NCI-H69 (cell line): ENCODE measurements at regions not wholly inside any gene's neighbourhood (a gene's known extent, or its start where the extent isn't known, plus 50 kb on each side); places are given as distances from the start of the nearest gene placed in this dataset.
"Not testable (repeated sequence)": the region's sequence is repeated elsewhere in the genome, so short reads cannot be mapped to it uniquely, and the experiment has no call there.

Experiments
- DNase-seq: peaks from one replicate; lab custom pipeline; 2025; lab: John Stamatoyannopoulos, UW

- no peak for DNase-seq
Measured at GRCh38 chr5:67814569-67815311, 400.8 kb upstream of the PIK3R1 start.

GRCh38 chr5:67813877-67814539 lies 401.5 kb upstream of the PIK3R1 start:
- DNase-seq: no peak

DNA sequence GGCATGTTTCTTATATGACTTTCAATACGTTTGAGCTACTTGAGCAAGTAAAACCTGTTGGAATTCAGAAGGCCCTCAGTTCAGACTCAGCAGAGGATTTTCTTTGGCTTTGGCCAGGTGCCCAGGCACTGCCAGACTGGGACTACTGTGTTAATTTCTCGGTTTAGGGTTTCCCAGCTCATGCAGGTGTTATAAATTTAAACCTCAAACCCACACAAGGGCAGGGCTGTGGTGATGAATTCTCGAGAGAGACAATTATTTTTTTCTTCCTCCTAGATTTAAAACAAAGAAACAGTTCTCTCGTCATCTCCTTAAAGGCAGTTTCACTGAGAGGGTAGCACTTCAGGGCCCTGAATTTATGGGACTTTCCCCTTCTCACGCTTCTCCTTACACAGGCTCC lies 406.0 kb upstream of the PIK3R1 start:
- DNase-seq: peak; percentile 84

GRCh38 chr5:67808340-67808739 lies 407.2 kb upstream of the PIK3R1 start:
- DNase-seq: no peak

DNA sequence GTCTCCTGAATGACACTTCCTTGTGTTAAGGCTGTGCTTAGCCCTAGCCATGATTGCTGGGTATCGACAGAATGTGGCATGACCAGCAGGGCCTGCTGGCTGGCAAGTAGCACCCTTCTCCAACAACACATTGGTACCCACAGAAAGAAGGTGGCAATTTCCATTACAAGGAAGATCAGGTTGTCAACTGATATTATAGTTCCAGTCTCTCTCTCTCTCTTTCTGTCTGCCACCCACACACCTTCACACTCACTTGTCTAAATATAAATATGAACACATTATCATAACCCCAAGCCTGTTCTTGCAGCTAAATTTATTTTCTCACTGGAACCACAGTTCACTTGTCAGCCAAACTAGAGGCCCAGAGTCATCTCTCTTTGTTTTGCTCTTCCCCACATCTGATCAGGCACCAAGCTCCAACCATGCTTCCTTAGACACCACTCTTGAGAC lies 408.1 kb upstream of the PIK3R1 start:
- no peak for DNase-seq

DNA sequence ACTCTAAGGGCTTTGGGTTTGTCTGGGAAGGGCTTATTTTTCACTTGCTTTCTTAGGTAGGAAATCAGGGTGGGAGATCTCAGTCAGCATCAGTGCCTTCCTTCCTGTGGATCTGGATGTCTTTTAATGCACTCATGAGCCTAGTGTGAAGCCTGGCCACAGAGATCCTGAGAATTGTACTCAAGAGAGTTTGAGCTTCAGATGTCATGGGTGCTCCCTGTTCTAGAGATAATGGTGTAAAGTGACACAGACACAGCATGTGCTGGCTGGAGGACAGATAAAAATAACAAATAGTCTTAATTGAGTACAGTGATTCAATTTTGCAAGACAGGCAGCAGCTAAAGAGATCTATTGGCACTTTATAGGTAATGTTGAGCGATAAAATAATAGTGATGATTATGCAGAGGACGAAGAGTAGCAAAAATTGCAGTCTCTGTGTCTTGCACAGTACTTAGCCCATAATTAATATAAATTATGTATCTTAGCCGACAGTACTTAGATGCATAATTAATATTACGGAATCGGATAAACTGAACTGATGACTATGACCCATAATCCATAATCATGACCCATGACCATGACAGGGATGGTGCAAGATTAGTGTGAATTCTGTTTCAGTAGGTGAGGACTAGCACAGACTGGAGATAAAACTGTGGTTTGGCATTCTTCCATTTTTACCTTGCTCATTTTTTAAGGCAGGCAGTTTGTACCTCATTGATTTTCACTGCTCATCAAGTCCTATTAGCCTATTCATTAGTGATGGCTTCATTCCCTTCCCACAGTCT lies 408.7 kb upstream of the PIK3R1 start:
- DNase-seq: peak; percentile 13

GRCh38 chr5:67805666-67806348 lies 409.7 kb upstream of the PIK3R1 start:
- peak; percentile 77 for DNase-seq

DNA sequence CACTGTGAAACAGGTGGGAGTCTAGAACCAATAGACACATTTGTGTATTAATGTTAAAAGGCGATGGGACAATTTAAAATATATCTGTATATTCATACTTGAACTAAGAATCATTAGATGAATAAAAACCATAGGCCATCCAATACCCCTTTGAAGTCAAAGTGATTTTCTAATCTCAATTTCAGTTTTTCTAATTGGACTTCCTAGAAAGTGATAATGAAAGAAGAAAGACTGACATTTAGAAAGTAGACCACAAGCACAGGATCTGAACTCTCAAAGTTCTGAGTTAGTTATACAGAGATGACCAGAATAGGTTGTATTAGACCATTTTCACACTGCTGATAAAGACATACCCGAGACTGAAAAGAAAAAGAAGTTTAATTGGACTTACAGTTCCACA lies 412.8 kb upstream of the PIK3R1 start:
- DNase-seq: no peak

- DNase-seq: no peak
Measured at GRCh38 chr5:67799732-67800234, 415.8 kb upstream of the PIK3R1 start.

GRCh38 chr5:67798470-67798869 lies 417.1 kb upstream of the PIK3R1 start:
- DNase-seq: not testable (repeated sequence)

DNA sequence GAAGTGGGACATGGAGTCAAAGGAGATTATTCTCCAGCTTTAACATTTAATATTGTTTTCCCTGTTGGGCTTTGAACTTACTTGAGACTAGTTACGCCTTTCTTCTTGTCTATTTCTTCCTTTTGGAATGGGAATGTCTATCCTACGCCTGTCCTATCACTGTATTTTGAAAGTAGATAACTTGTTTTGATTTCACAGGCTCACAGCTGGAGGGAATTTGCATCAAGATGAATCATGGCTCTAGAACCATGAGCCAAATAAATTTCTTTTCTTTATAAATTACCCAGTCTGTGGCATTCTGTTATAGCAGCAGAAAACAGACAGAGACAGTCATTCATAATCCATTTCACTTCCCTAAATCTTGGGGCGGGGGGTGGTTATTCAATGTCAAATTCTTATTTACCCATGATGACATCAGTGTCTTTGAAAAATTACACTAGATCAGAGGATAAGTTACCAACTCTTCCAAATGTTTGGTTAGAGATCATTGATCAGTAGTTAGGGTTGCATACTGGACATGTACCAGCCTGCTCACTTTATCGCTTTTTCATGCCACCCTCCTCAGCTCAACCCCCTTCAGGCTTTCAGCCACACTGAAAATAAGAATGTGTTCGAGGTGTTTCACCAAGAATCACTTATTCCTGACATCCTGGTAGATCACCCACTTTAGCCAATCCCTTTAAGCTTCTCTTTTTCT lies 419.6 kb upstream of the PIK3R1 start:
- DNase-seq: peak; percentile 15

DNA sequence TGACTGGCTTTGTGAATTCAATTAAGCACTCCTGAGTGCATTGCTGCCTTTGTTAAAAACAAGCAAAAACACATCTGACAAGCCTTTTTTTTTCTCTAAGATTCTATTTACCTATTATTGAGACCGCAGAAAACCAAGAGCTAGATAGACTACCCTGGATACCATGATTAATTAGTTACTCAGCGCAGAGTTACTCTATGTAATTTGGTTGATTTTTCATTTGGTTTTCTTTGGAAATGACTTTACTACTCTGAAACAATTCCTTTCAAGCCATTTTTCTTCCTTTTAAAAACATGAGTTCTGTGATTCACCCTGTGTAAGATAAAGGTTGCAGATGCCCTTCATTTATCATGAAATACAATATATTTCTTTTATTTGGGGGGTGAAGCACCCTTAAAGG lies 421.6 kb upstream of the PIK3R1 start:
- DNase-seq: no peak

- peak; percentile 48 for DNase-seq
Measured at GRCh38 chr5:67793418-67793817, 422.1 kb upstream of the PIK3R1 start.

DNA sequence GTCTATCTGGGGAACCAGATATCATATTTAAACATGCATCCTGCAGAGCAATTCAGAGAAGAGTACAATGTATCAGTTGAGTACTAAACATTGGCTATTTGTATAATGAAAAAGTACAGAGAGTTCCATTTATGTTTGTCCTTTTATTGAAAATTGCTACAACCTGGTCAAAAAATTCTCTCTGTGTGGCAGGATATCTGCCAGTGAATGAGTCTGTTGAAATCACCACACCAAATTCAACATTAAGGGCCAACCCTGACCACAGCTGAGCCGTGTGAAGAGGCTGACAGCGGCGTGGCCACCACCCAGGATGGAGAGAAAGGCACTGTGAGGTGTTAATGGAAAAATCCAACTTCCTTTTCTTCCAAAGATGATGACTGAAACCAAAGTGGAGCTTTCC lies 422.7 kb upstream of the PIK3R1 start:
- DNase-seq: peak; percentile 40

GRCh38 chr5:67790390-67790789 lies 425.2 kb upstream of the PIK3R1 start:
- no peak for DNase-seq

GRCh38 chr5:67779893-67780623 lies 435.5 kb upstream of the PIK3R1 start:
- peak; percentile 36 for DNase-seq

DNA sequence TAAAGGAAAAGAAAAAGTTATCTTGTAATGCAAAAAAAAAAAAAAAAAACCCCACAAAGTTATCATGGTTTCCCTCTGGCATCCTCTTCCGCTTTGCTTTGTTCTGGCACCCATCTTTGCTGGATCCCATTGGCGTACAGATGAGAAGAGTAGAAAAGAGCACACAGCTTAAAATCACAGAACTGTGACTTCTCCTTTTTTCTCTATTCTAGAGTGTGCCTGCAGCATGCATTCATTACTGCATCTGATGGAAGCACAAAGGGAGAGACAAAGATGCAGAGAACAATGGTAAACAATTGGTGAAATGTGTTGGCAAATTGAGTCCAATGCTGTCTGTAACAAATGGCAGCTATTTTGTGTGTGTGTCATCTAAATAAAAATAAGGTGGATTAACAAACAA lies 440.8 kb upstream of the PIK3R1 start:
- no peak for DNase-seq

- no peak for DNase-seq
Measured at GRCh38 chr5:67774267-67774552, 441.3 kb upstream of the PIK3R1 start.

DNA sequence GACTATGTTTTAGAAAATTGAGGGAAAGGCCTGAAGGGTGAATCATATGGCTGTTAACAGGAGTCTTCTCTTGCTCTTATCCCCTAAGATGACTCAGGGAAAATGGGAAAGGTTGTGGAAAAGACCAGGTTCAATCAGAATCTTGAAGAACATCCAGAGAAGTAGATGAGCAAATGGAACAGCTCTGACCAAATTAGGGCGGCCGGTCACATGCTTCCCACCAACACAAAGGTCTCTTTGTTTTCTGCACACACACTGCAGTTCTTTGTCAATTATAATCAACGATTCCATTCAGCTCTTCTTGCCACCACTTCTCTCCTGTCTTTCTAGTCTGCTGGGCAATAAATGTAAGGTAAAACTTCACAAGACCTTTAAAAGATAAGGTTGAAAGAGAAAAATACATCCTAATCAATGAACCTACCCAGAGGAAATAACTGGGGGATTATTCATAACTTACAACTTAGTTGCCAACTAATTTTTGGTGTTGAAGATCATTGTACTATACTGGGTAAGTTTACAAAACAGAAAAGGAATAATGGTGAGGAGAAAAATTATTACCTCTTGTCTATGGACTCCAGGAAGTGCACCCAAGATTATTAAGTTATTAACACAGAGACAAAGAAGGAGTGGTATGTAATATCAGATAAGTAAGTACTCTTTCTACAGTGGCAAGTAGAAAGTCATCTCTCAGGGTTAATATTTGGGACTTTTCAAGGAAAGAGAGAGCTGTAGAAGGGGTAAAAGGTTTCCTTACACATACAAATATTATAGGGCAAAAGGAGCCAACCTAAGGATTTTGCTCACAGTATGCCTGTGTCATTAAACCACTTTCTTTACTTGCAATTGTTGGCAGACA lies 441.9 kb upstream of the PIK3R1 start:
- peak; percentile 52 for DNase-seq

DNA sequence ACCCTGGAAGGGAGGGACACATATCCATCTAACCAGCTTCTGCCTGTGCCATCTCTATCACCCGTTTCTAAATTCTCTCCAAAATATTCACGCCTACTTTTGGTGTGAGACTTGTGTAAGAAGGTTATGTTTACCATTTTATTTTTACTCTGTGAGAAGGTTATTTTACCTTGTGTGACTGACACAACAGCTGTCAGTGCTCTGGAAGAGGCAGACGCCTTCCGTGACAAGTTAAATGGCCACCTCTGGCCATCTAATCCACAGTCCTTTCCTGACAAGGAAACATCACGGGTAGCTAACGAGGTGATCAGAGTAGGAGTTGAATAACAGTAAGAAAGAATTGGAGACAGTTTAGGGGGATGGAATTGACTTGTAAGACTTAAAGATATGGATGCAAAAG lies 443.8 kb upstream of the PIK3R1 start:
- no peak for DNase-seq
